Naive thymus-derived CD4-positive, alpha-beta T cell (primary cell): ENCODE measurements at regions not wholly inside any gene's neighbourhood (a gene's known extent, or its start where the extent isn't known, plus 50 kb on each side); places are given as distances from the start of the nearest gene placed in this dataset.

Source experiments
- ATAC-seq: fragments of 150-1000 bp; cut with Tn5 transposase; 2 replicates; pipeline ENCODE4 v1.10.0; 2021; ENCODE audit warnings: mild to moderate bottlenecking, moderate library complexity
- CTCF ChIA-PET: fragments of 350-600 bp; sonication (Branson Sonifier 250); formaldehyde crosslinking; loops from one replicate; lab custom pipeline; 2021; ENCODE audit warnings: antibody characterized with exemption; lab: Charles Lee
- POLR2A ChIA-PET: fragments of 350-600 bp; sonication (Branson Sonifier 250); formaldehyde crosslinking; loops from one replicate; lab custom pipeline; 2021; ENCODE audit warnings: antibody characterized with exemption, inconsistent platforms; lab: Charles Lee
- DNase-seq, 9 donors: peaks; one replicate each; pipeline versions ENCODE4 v3.0.0 to v3.0.0-alpha.2; 2020 to 2022; ENCODE audit warnings: mixed read lengths in 1 of 9
- H3K27ac ChIP-seq: one replicate; pipeline ENCODE4 v1.7.0; 2013; ENCODE audit warnings: mild to moderate bottlenecking, low read depth, low read length, moderate library complexity
- H3K27me3 ChIP-seq, 2 donors: one replicate each; pipeline ENCODE4 v1.7.0; 2013; ENCODE audit warnings: low read length in 2 of 2, mild to moderate bottlenecking in 2 of 2, moderate library complexity in 2 of 2; ENCODE audit not compliant: control insufficient read depth in 2 of 2, insufficient read depth in 2 of 2
- H3K36me3 ChIP-seq, 3 experiments: 1 replicate in 2 of 3; 2 replicates in 1 of 3; pipeline ENCODE4 v1.7.0; 2013; ENCODE audit warnings: low read length in 3 of 3, mild to moderate bottlenecking in 3 of 3, moderate library complexity in 1 of 3; ENCODE audit not compliant: insufficient read depth in 3 of 3, control insufficient read depth in 2 of 3
- H3K4me1 ChIP-seq, 2 donors: one replicate each; pipeline ENCODE4 v1.7.0; 2013; ENCODE audit warnings: low read length in 2 of 2, mild to moderate bottlenecking in 2 of 2, moderate library complexity in 1 of 2; ENCODE audit not compliant: control insufficient read depth in 2 of 2, insufficient read depth in 2 of 2
- H3K4me3 ChIP-seq: 2 replicates; pipeline ENCODE4 v1.7.0; 2013; ENCODE audit warnings: mild to moderate bottlenecking, low read length
- H3K9me3 ChIP-seq, 3 experiments: 1 replicate in 2 of 3; 2 replicates in 1 of 3; pipeline ENCODE4 v1.7.0; 2013; ENCODE audit warnings: low read length in 3 of 3; ENCODE audit not compliant: control insufficient read depth in 2 of 3
- H3K27ac Mint-ChIP-seq, 9 donors: one replicate each; pipeline ENCODE4 v1.8.0; 2020 to 2022; ENCODE audit warnings: mixed read lengths in 9 of 9, mild to moderate bottlenecking in 8 of 9, moderate library complexity in 5 of 9, inconsistent platforms in 2 of 9
- H3K27me3 Mint-ChIP-seq, 5 donors: one replicate each; pipeline ENCODE4 v1.8.0; 2021 to 2022; ENCODE audit warnings: mixed read lengths in 5 of 5, mild to moderate bottlenecking in 1 of 5
- H3K36me3 Mint-ChIP-seq, 5 donors: one replicate each; pipeline ENCODE4 v1.8.0; 2020 to 2022; ENCODE audit warnings: mixed read lengths in 5 of 5, mild to moderate bottlenecking in 3 of 5, inconsistent platforms in 1 of 5
- H3K4me1 Mint-ChIP-seq, 7 donors: one replicate each; pipeline ENCODE4 v1.8.0; 2020 to 2022; ENCODE audit warnings: mixed read lengths in 7 of 7, mild to moderate bottlenecking in 3 of 7, inconsistent platforms in 1 of 7
- H3K4me3 Mint-ChIP-seq, 10 donors: one replicate each; pipeline ENCODE4 v1.8.0; 2020 to 2022; ENCODE audit warnings: mild to moderate bottlenecking in 10 of 10, mixed read lengths in 10 of 10, moderate library complexity in 6 of 10, inconsistent platforms in 2 of 10
- H3K9me3 Mint-ChIP-seq, 11 donors: one replicate each; pipeline ENCODE4 v1.8.0; 2020 to 2022; ENCODE audit warnings: mixed read lengths in 11 of 11, mild to moderate bottlenecking in 4 of 11, inconsistent platforms in 1 of 11, moderate library complexity in 1 of 11
- intact Hi-C, 2 donors: fragments of 100-400 bp; cut with micrococcal nuclease; formaldehyde crosslinking; loops; one replicate each; pipeline ENCODE4 v1.15.1; 2023

DNA sequence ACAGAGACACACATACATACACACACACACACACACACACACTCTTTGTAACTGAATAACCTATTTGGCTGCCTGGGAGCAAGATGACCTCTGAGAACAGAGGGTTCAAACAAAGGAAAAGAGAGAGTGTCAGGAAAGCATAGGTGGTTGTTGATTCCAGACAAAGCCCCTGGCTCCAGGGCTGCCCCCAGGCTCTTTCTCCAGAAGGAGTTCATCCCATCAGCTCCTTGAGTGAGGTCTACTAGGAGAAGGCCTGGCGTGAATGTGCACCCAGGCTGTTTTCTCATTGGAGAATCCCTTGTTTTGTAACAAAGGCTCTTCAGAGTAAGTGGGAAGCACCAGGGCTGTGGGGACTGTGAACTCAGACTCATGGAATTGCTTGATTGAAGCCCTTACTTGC lies 151.9 kb downstream of the EMP1 start:
- H3K27me3 Mint-ChIP-seq, result peaks cover 24 to 49% (median 45%) of the 10 kb centered on the region in 5 donors
- DNase-seq, result no peak
- POLR2A ChIA-PET, result no interaction called here

DNA sequence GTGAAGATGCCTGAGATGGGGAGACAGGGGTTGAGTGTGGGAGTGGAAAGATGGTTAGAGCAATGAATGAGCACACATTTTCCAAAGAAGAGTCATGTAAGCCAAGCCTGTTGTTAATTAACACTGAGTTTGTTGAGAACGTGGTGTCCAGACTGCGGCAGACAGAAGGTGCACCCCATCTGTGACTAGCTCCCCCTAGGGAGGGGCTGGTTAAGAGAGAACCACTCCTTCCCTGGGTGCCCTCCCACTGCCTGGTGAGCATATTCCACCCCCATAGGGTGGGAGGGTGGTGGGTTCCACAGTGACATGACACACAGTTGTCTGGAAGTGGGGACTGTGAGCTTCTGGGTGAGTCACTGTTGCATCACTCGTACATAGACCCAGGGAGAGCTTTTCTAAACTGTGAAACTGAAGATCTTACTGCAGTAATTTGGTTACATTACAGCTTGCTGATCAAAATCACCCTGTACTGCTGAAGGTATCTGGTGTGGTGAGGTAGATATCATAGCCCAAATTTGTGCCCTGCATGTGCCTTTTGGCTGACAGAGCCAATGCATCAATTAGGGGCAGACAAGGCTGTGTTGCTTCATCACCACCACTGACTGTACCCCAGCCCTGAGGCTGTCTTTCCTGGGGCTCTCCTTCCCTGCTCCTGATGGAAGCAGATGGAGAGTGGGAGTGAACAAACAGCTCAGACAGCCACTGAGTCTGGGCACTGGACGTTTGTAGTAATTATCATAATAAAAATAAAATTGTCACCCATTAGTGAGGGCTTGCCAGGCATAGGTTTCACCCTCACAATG lies 150.9 kb downstream of the EMP1 start:
- intact Hi-C loops, result no loop called here
- ChIA-PET CTCF (no interaction called here), POLR2A (no interaction called here)
- H3K9me3 Mint-ChIP-seq, result no peaks in the 10 kb centered on the region
- ATAC-seq (no peak), DNase-seq (peak in 1 of 9 donors; percentile 52)
- no peak overlapping the region for H3K27ac Mint-ChIP-seq
- no peak overlapping the region for H3K27ac ChIP-seq
- H3K4me3 ChIP-seq, result no peak overlapping the region
- no peaks in the 10 kb centered on the region for H3K36me3 Mint-ChIP-seq
- H3K9me3 ChIP-seq, result no peaks in the 10 kb centered on the region
- H3K4me1 Mint-ChIP-seq, result no peaks in the 10 kb centered on the region
- peaks cover 23 to 46% (median 44%) of the 10 kb centered on the region in 5 donors for H3K27me3 Mint-ChIP-seq
- no peaks in the 10 kb centered on the region for H3K27me3 ChIP-seq
- no peak overlapping the region for H3K4me3 Mint-ChIP-seq
- H3K36me3 ChIP-seq, result no peaks in the 10 kb centered on the region
- H3K4me1 ChIP-seq, result no peaks in the 10 kb centered on the region

More for the DNA sequence above, 151.9 kb downstream of the EMP1 start:
- intact Hi-C loops, result no loop called here
- Histone ChIP-seq H3K27ac (no peak overlapping the region), H3K9me3 (no peaks in the 10 kb centered on the region), H3K4me3 (no peak overlapping the region), H3K4me1 (no peaks in the 10 kb centered on the region), H3K27me3 (no peaks in the 10 kb centered on the region), H3K36me3 (no peaks in the 10 kb centered on the region)
- Mint-ChIP-seq H3K36me3 (no peaks in the 10 kb centered on the region), H3K4me3 (no peak overlapping the region), H3K9me3 (no peaks in the 10 kb centered on the region), H3K4me1 (no peaks in the 10 kb centered on the region), H3K27ac (no peak overlapping the region)
- ATAC-seq, result no peak
- CTCF ChIA-PET, result no interaction called here

DNA sequence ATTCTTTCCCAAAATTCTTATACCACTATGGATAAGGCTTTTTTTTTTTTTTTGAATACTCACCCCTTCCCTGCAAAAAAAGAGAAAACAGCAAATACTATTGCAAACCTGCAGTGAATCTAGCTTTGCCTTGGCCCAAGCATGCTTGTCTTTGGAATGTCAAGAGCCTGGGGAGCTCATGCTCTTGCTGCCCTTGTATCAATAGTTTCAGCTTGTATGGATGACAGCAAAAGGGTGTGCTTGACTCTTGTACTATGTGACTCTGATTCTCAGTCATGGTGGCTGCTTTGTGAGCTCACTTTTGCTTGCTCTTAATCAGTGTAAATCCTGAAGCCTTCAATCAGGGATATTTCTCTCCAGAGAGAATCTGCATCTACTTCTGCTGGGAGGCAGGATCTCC lies 149.2 kb downstream of the EMP1 start:
- no peak for ATAC-seq
- Mint-ChIP-seq H3K9me3 (peaks cover 0 to 5% (median 0%) of the 10 kb centered on the region in 11 donors), H3K27me3 (peaks cover 17 to 45% (median 41%) of the 10 kb centered on the region in 5 donors), H3K4me3 (no peak overlapping the region), H3K4me1 (no peaks in the 10 kb centered on the region), H3K36me3 (no peaks in the 10 kb centered on the region), H3K27ac (no peak overlapping the region)
- CTCF ChIA-PET, result no interaction called here
- Histone ChIP-seq H3K9me3 (no peaks in the 10 kb centered on the region), H3K27me3 (no peaks in the 10 kb centered on the region), H3K4me1 (no peaks in the 10 kb centered on the region), H3K36me3 (no peaks in the 10 kb centered on the region), H3K4me3 (no peak overlapping the region), H3K27ac (no peak overlapping the region)
- intact Hi-C loops, result no loop called here
- POLR2A ChIA-PET, result no interaction called here
- DNase-seq, result no peak

DNA sequence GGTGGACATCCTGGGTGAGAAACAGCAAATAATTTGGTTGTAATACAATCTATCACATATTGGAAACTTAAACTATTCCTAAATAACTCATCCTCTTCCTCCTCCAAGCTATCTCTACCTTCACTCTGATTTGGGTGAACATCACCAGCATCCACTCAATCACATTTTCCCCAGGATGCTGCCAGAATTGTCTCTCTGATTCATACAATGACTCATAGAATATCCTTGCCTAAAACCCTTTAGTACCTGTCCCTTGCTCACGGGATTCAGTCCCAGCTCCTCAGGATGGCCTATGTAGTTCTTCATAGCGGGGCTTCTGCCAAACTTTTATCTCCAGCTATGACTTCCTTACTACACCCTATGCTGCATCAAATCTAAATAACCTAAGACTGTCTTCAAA lies 146.8 kb downstream of the EMP1 start:
- no peak overlapping the region for H3K4me3 ChIP-seq
- no peak overlapping the region for H3K4me3 Mint-ChIP-seq
- peaks cover 5 to 40% (median 34%) of the 10 kb centered on the region in 5 donors for H3K27me3 Mint-ChIP-seq
- DNase-seq (no peak), ATAC-seq (no peak)
- intact Hi-C loops, result no loop called here
- H3K27ac Mint-ChIP-seq, result no peak overlapping the region
- H3K36me3 Mint-ChIP-seq, result no peaks in the 10 kb centered on the region
- peaks cover 0 to 1% (median 0%) of the 10 kb centered on the region in 7 donors for H3K4me1 Mint-ChIP-seq
- ChIA-PET POLR2A (no interaction called here), CTCF (no interaction called here)
- H3K4me1 ChIP-seq, result no peaks in the 10 kb centered on the region
- H3K27ac ChIP-seq, result no peak overlapping the region
- H3K36me3 ChIP-seq, result no peaks in the 10 kb centered on the region
- H3K9me3 ChIP-seq, result no peaks in the 10 kb centered on the region
- no peaks in the 10 kb centered on the region for H3K27me3 ChIP-seq
- peaks cover 0 to 9% (median 0%) of the 10 kb centered on the region in 11 donors for H3K9me3 Mint-ChIP-seq

DNA sequence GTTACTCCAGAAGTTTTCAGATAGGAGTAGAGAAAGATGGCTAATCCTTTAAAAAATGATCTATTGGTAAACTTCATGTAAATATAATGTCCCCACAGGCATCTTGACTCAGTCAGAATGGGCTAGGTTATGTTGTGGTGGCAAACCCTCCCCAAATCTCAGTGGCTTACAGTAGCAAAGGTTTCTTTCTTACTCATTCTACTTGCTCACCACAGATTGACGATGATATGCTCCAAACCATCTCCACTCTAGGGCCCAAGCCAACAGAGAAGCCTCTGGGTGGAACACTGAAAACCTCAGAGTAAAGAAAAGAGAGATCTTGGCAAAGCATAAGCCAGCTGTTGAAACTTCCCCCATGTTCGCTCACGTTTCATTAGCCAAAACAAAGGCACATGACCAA lies 146.4 kb downstream of the EMP1 start:
- ChIA-PET CTCF (no interaction called here), POLR2A (no interaction called here)
- no peaks in the 10 kb centered on the region for H3K36me3 Mint-ChIP-seq
- H3K4me1 Mint-ChIP-seq, result peaks cover 0 to 1% (median 0%) of the 10 kb centered on the region in 7 donors
- no peak overlapping the region for H3K4me3 ChIP-seq
- no peaks in the 10 kb centered on the region for H3K36me3 ChIP-seq
- no peak overlapping the region for H3K27ac Mint-ChIP-seq
- ATAC-seq, result no peak
- H3K27me3 ChIP-seq, result no peaks in the 10 kb centered on the region
- peaks cover 0 to 9% (median 0%) of the 10 kb centered on the region in 11 donors for H3K9me3 Mint-ChIP-seq
- H3K27ac ChIP-seq, result no peak overlapping the region
- intact Hi-C loops, result no loop called here
- peaks cover 5 to 40% (median 31%) of the 10 kb centered on the region in 5 donors for H3K27me3 Mint-ChIP-seq
- no peak overlapping the region for H3K4me3 Mint-ChIP-seq
- no peak for DNase-seq
- no peaks in the 10 kb centered on the region for H3K9me3 ChIP-seq
- H3K4me1 ChIP-seq, result no peaks in the 10 kb centered on the region

DNA sequence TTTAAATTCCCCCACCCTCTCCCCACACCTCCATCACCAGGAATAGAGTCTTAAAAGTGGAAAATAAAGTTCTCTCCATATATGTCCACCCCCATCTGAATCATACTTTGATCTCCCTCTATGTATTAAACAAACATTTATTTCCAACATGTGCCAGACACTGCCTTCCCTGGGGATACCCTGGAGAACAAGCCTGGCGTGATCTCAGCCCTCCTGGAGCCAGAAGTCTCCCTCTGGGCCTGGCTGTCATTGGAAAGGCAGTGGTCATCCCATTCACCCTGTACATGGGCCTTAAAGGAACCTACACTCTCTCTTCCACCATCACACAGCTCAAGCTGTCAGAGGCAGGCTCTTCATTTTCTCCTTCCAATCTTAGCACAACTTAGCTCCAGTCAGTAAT lies 143.6 kb downstream of the EMP1 start:
- Mint-ChIP-seq H3K27me3 (peaks cover 5 to 36% (median 26%) of the 10 kb centered on the region in 5 donors), H3K27ac (no peak overlapping the region), H3K36me3 (no peaks in the 10 kb centered on the region), H3K9me3 (peaks cover 0 to 9% (median 0%) of the 10 kb centered on the region in 11 donors), H3K4me1 (peaks cover 0 to 1% (median 0%) of the 10 kb centered on the region in 7 donors), H3K4me3 (no peak overlapping the region)
- Histone ChIP-seq H3K4me1 (no peaks in the 10 kb centered on the region), H3K27ac (no peak overlapping the region), H3K4me3 (no peak overlapping the region), H3K36me3 (no peaks in the 10 kb centered on the region), H3K27me3 (no peaks in the 10 kb centered on the region), H3K9me3 (no peaks in the 10 kb centered on the region)
- ATAC-seq (no peak), DNase-seq (no peak)
- intact Hi-C loops, result no loop called here
- ChIA-PET POLR2A (no interaction called here), CTCF (no interaction called here)

DNA sequence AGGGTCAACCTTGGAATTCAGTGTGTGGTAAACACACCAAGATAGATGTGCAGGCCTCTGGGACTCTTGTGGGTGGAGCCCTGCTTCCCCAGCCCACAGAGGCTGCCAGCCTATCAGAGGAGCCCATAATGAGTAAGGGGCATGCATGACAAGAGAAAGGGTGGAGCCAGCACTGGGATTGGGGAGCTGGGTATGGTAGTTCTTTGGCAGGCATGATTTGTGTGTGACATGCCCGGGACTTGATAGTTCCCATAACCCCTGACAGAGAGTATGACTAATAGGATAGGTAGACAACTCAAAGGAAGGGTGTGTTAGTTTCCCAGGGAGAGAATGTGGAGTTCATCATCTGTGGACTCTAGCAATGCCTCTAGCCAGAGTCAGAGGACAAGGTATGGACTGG lies 143.0 kb downstream of the EMP1 start:
- ATAC-seq (no peak), DNase-seq (no peak)
- intact Hi-C loops, result no loop called here
- Histone ChIP-seq H3K4me3 (no peak overlapping the region), H3K36me3 (no peaks in the 10 kb centered on the region), H3K27ac (no peak overlapping the region), H3K27me3 (no peaks in the 10 kb centered on the region), H3K4me1 (no peaks in the 10 kb centered on the region), H3K9me3 (no peaks in the 10 kb centered on the region)
- Mint-ChIP-seq H3K4me1 (peaks cover 0 to 1% (median 0%) of the 10 kb centered on the region in 7 donors), H3K27ac (no peak overlapping the region), H3K9me3 (peaks cover 0 to 9% (median 0%) of the 10 kb centered on the region in 11 donors), H3K27me3 (peaks cover 5 to 32% (median 21%) of the 10 kb centered on the region in 5 donors), H3K4me3 (no peak overlapping the region), H3K36me3 (no peaks in the 10 kb centered on the region)
- ChIA-PET CTCF (no interaction called here), POLR2A (no interaction called here)
